ENCODE measurements at regions not wholly inside any gene's neighbourhood (a gene's known extent, or its start where the extent isn't known, plus 50 kb on each side); places are given as distances from the start of the nearest gene placed in this dataset.
A peak's percentile ranks its signal among the peaks of the same experiment; 100 is the strongest.

DNA sequence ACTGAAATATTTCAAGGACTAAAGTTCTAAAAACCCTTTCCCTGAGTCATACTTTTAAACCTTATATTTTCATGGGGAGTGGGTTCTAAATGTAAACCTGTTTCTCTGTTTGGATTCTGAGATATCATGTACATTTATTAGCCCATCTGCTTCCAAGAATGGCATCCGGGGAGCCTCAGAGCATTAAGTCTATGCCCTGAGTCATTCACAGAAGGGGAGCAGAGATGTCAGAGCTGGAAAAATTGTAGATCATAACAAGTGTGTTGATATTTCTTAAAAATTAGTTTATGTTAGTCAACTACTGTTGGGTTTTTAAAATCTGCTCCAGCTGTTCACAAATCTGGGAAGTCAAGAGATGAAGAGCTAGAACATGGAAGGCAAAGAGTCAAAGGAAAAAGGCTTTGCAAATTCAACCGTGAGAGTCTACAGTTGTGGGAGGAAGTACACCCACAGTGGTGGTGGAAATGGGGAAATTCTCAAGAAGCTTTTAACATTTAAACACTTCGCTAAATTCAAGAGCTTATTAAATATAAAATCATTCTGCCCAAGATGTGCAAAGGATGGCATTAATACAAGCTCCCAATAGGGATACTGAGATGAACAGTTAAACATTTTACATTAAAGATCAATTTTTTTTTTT lies 70.5 kb upstream of the FLRT2 start:
- Histone ChIP-seq H3K27ac (ENCODE audit: low read depth) (no peak overlapping the region), H4K20me1 (replicated peaks; ENCODE audit: insufficient read depth) (no peaks in the 10 kb centered on the region; the same call in 1 of the 2 replicates), H3F3A (replicated peaks; ENCODE audit: low read depth) (no peaks in the 10 kb centered on the region), H3K4me2 (no peak overlapping the region), H3K9me2 (ENCODE audit: insufficient read depth) (no peaks in the 10 kb centered on the region), H3K27me3 (ENCODE audit: insufficient read depth) (no peaks in the 10 kb centered on the region), H3K4me3 (no peak overlapping the region), H2AFZ (peak overlapping the region; percentile 56; the same call in 1 of the 2 replicates), H3K4me1 (ENCODE audit: insufficient read depth) (no peaks in the 10 kb centered on the region), H3K36me3 (ENCODE audit: insufficient read depth) (no peaks in the 10 kb centered on the region), H3K79me2 (replicated peaks; ENCODE audit: insufficient read depth) (no peaks in the 10 kb centered on the region)
- Mint-ChIP-seq H3K27me3 (ENCODE audit: insufficient read depth, low read depth, poor library complexity) (no peaks in the 10 kb centered on the region), H3K4me1 (peaks cover 10% of the 10 kb centered on the region; the same call in 2 of the 3 replicates), H3K27ac (no peak overlapping the region), H3K4me3 (no peak overlapping the region), H3K36me3 (ENCODE audit: low read depth) (no peaks in the 10 kb centered on the region), H3K9me3 (no peaks in the 10 kb centered on the region)
- TF ChIP-seq STAT1 (IDR thresholded peaks at IDR 0.05; ENCODE audit: unreplicated experiment) (no peak), ZNF114 (CRISPR knock-in tag; IDR thresholded peaks at IDR 0.05) (no peak), POLR2AphosphoS5 (IDR thresholded peaks at IDR 0.05; ENCODE audit: low read depth) (no peak), JUNB (IDR thresholded peaks at IDR 0.05; ENCODE audit: unreplicated experiment) (no peak), CREB1 (CRISPR knock-in tag; IDR thresholded peaks at IDR 0.05; ENCODE audit: low read depth) (no peak), NANOG (IDR thresholded peaks at IDR 0.05; ENCODE audit: borderline replicate concordance) (no peak), EZH2phosphoT487 (IDR thresholded peaks at IDR 0.05; ENCODE audit: unreplicated experiment) (no peak), ZNF331 (CRISPR knock-in tag; IDR thresholded peaks at IDR 0.05; ENCODE audit: low read depth) (no peak), EZH2 (IDR thresholded peaks at IDR 0.05; ENCODE audit: low read depth, unreplicated experiment) (no peak)
- TF ChIP-seq, protein P1, sequence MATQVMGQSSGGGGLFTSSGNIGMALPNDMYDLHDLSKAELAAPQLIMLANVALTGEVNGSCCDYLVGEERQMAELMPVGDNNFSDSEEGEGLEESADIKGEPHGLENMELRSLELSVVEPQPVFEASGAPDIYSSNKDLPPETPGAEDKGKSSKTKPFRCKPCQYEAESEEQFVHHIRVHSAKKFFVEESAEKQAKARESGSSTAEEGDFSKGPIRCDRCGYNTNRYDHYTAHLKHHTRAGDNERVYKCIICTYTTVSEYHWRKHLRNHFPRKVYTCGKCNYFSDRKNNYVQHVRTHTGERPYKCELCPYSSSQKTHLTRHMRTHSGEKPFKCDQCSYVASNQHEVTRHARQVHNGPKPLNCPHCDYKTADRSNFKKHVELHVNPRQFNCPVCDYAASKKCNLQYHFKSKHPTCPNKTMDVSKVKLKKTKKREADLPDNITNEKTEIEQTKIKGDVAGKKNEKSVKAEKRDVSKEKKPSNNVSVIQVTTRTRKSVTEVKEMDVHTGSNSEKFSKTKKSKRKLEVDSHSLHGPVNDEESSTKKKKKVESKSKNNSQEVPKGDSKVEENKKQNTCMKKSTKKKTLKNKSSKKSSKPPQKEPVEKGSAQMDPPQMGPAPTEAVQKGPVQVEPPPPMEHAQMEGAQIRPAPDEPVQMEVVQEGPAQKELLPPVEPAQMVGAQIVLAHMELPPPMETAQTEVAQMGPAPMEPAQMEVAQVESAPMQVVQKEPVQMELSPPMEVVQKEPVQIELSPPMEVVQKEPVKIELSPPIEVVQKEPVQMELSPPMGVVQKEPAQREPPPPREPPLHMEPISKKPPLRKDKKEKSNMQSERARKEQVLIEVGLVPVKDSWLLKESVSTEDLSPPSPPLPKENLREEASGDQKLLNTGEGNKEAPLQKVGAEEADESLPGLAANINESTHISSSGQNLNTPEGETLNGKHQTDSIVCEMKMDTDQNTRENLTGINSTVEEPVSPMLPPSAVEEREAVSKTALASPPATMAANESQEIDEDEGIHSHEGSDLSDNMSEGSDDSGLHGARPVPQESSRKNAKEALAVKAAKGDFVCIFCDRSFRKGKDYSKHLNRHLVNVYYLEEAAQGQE (IDR thresholded peaks at IDR 0.05; ENCODE audit: unreplicated experiment): no peak
- TF ChIP-seq, protein P2, sequence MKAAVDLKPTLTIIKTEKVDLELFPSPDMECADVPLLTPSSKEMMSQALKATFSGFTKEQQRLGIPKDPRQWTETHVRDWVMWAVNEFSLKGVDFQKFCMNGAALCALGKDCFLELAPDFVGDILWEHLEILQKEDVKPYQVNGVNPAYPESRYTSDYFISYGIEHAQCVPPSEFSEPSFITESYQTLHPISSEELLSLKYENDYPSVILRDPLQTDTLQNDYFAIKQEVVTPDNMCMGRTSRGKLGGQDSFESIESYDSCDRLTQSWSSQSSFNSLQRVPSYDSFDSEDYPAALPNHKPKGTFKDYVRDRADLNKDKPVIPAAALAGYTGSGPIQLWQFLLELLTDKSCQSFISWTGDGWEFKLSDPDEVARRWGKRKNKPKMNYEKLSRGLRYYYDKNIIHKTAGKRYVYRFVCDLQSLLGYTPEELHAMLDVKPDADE (IDR thresholded peaks at IDR 0.05): no peak
- TF ChIP-seq, protein P3, sequence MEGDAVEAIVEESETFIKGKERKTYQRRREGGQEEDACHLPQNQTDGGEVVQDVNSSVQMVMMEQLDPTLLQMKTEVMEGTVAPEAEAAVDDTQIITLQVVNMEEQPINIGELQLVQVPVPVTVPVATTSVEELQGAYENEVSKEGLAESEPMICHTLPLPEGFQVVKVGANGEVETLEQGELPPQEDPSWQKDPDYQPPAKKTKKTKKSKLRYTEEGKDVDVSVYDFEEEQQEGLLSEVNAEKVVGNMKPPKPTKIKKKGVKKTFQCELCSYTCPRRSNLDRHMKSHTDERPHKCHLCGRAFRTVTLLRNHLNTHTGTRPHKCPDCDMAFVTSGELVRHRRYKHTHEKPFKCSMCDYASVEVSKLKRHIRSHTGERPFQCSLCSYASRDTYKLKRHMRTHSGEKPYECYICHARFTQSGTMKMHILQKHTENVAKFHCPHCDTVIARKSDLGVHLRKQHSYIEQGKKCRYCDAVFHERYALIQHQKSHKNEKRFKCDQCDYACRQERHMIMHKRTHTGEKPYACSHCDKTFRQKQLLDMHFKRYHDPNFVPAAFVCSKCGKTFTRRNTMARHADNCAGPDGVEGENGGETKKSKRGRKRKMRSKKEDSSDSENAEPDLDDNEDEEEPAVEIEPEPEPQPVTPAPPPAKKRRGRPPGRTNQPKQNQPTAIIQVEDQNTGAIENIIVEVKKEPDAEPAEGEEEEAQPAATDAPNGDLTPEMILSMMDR (conservative IDR thresholded peaks at IDR 0.05; ENCODE audit: low read depth in 2 of 2): no peak
- TF ChIP-seq, protein P4, sequence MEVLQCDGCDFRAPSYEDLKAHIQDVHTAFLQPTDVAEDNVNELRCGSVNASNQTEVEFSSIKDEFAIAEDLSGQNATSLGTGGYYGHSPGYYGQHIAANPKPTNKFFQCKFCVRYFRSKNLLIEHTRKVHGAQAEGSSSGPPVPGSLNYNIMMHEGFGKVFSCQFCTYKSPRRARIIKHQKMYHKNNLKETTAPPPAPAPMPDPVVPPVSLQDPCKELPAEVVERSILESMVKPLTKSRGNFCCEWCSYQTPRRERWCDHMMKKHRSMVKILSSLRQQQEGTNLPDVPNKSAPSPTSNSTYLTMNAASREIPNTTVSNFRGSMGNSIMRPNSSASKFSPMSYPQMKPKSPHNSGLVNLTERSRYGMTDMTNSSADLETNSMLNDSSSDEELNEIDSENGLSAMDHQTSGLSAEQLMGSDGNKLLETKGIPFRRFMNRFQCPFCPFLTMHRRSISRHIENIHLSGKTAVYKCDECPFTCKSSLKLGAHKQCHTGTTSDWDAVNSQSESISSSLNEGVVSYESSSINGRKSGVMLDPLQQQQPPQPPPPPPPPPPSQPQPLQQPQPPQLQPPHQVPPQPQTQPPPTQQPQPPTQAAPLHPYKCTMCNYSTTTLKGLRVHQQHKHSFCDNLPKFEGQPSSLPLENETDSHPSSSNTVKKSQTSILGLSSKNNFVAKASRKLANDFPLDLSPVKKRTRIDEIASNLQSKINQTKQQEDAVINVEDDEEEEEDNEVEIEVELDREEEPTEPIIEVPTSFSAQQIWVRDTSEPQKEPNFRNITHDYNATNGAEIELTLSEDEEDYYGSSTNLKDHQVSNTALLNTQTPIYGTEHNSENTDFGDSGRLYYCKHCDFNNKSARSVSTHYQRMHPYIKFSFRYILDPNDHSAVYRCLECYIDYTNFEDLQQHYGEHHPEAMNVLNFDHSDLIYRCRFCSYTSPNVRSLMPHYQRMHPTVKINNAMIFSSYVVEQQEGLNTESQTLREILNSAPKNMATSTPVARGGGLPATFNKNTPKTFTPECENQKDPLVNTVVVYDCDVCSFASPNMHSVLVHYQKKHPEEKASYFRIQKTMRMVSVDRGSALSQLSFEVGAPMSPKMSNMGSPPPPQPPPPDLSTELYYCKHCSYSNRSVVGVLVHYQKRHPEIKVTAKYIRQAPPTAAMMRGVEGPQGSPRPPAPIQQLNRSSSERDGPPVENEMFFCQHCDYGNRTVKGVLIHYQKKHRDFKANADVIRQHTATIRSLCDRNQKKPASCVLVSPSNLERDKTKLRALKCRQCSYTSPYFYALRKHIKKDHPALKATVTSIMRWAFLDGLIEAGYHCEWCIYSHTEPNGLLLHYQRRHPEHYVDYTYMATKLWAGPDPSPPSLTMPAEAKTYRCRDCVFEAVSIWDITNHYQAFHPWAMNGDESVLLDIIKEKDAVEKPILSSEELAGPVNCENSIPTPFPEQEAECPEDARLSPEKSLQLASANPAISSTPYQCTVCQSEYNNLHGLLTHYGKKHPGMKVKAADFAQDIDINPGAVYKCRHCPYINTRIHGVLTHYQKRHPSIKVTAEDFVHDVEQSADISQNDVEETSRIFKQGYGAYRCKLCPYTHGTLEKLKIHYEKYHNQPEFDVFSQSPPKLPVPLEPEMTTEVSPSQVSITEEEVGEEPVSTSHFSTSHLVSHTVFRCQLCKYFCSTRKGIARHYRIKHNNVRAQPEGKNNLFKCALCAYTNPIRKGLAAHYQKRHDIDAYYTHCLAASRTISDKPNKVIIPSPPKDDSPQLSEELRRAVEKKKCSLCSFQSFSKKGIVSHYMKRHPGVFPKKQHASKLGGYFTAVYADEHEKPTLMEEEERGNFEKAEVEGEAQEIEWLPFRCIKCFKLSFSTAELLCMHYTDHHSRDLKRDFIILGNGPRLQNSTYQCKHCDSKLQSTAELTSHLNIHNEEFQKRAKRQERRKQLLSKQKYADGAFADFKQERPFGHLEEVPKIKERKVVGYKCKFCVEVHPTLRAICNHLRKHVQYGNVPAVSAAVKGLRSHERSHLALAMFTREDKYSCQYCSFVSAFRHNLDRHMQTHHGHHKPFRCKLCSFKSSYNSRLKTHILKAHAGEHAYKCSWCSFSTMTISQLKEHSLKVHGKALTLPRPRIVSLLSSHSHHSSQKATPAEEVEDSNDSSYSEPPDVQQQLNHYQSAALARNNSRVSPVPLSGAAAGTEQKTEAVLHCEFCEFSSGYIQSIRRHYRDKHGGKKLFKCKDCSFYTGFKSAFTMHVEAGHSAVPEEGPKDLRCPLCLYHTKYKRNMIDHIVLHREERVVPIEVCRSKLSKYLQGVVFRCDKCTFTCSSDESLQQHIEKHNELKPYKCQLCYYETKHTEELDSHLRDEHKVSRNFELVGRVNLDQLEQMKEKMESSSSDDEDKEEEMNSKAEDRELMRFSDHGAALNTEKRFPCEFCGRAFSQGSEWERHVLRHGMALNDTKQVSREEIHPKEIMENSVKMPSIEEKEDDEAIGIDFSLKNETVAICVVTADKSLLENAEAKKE (CRISPR knock-in tag; IDR thresholded peaks at IDR 0.05): no peak
- ATAC-seq (no peak), DNase-seq (ENCODE audit: low spot score) (no peak)

Data from GM23338 (cell line).